ENCODE measurements at regions not wholly inside any gene's neighbourhood (a gene's known extent, or its start where the extent isn't known, plus 50 kb on each side); places are given as distances from the start of the nearest gene placed in this dataset.

DNA sequence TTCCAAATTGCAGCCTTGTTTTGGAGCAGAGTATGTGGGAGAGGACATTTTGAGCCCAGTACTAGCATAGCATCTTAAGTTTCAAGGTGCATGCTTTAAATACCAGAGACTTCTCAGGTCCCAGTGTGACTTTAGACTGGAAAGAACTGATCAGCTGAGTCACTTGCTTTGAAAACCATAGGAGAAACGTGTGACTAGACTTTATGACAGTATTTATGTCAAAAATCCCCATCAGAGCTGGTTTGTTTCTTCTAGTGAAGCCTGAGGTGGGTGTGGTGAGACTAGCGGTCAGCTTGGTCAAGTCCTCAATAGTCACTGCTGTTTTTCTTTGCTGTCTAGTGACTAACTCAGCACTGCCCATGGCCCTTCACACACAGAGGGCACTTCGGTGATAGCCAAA is 724.2 kb downstream of the GATA3 start:
- TF ChIP-seq, protein P1, sequence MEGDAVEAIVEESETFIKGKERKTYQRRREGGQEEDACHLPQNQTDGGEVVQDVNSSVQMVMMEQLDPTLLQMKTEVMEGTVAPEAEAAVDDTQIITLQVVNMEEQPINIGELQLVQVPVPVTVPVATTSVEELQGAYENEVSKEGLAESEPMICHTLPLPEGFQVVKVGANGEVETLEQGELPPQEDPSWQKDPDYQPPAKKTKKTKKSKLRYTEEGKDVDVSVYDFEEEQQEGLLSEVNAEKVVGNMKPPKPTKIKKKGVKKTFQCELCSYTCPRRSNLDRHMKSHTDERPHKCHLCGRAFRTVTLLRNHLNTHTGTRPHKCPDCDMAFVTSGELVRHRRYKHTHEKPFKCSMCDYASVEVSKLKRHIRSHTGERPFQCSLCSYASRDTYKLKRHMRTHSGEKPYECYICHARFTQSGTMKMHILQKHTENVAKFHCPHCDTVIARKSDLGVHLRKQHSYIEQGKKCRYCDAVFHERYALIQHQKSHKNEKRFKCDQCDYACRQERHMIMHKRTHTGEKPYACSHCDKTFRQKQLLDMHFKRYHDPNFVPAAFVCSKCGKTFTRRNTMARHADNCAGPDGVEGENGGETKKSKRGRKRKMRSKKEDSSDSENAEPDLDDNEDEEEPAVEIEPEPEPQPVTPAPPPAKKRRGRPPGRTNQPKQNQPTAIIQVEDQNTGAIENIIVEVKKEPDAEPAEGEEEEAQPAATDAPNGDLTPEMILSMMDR (IDR thresholded peaks at IDR 0.05; ENCODE audit: extremely low read depth in 1 of 2, insufficient read depth in 1 of 2, low read depth in 1 of 2, low read length in 2 of 2): no peak
- TF ChIP-seq EZH2 (IDR thresholded peaks at IDR 0.05; ENCODE audit: borderline replicate concordance, low read depth, low read length, severe bottlenecking) (no peak), POLR2A (IDR thresholded peaks at IDR 0.05; ENCODE audit: low read depth, low read length) (no peak), FOS (IDR thresholded peaks at IDR 0.05; ENCODE audit: borderline replicate concordance, insufficient read depth, low read length) (no peak), JUN (IDR thresholded peaks at IDR 0.05; ENCODE audit: borderline replicate concordance, insufficient read depth, insufficient read length, low read depth) (no peak), POLR2AphosphoS5 (IDR thresholded peaks at IDR 0.05; ENCODE audit: insufficient read depth, low read depth, low read length) (no peak)
- TF ChIP-seq, protein P2, sequence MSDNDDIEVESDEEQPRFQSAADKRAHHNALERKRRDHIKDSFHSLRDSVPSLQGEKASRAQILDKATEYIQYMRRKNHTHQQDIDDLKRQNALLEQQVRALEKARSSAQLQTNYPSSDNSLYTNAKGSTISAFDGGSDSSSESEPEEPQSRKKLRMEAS (IDR thresholded peaks at IDR 0.05; ENCODE audit: insufficient read depth, insufficient read length): no peak

Measured in endothelial cell of umbilical vein (primary cell).